ENCODE measurements at regions not wholly inside any gene's neighbourhood (a gene's known extent, or its start where the extent isn't known, plus 50 kb on each side); places are given as distances from the start of the nearest gene placed in this dataset.

DNA sequence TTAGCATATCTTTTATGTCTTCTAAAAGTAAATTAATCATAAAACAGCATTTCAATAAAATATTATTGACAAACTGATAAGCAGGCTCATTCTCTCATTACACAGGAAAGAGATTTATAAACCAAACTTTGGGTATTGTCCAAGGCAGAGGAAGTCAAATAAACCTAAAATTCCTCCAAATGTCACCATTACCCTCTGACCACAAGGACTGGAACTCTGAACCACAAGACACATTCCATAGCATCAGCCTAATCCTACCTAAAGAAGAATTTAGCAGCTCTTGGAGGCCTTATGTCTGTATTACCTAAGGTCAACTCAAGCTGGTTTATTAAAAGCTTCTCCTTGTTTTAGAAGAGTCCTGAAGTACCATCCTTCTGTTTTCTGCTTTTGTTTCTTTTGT lies 82.4 kb upstream of the SLC13A1 start:
- TF ChIP-seq, protein P1, sequence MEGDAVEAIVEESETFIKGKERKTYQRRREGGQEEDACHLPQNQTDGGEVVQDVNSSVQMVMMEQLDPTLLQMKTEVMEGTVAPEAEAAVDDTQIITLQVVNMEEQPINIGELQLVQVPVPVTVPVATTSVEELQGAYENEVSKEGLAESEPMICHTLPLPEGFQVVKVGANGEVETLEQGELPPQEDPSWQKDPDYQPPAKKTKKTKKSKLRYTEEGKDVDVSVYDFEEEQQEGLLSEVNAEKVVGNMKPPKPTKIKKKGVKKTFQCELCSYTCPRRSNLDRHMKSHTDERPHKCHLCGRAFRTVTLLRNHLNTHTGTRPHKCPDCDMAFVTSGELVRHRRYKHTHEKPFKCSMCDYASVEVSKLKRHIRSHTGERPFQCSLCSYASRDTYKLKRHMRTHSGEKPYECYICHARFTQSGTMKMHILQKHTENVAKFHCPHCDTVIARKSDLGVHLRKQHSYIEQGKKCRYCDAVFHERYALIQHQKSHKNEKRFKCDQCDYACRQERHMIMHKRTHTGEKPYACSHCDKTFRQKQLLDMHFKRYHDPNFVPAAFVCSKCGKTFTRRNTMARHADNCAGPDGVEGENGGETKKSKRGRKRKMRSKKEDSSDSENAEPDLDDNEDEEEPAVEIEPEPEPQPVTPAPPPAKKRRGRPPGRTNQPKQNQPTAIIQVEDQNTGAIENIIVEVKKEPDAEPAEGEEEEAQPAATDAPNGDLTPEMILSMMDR (IDR thresholded peaks at IDR 0.05): no peak
- TF ChIP-seq POLR2A (IDR thresholded peaks at IDR 0.05): no peak
